ENCODE measurements at regions not wholly inside any gene's neighbourhood (a gene's known extent, or its start where the extent isn't known, plus 50 kb on each side); places are given as distances from the start of the nearest gene placed in this dataset.
"Not testable (repeated sequence)": the region's sequence is repeated elsewhere in the genome, so short reads cannot be mapped to it uniquely, and the experiment has no call there.

DNA sequence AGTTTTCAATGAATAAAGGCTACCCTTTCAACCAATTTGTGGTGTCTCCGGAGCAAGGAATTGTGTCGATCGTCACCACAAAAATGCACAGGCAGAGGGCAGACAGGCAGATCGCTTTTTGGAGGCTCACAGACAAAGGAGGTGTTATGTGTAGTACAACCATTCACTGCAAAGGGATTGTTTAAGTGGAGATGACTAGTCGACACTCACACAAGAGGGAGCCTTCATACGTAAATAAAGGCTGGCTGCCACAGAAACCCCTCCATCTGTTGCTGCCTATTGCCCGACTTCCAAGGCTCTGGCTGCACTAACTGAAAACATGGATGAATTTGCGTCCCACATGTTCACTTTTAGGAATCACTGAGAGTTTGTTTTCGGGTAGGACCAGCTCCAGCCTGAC is 281.1 kb downstream of the NKX6-1 start:
- DNase-seq, result no peak

DNA sequence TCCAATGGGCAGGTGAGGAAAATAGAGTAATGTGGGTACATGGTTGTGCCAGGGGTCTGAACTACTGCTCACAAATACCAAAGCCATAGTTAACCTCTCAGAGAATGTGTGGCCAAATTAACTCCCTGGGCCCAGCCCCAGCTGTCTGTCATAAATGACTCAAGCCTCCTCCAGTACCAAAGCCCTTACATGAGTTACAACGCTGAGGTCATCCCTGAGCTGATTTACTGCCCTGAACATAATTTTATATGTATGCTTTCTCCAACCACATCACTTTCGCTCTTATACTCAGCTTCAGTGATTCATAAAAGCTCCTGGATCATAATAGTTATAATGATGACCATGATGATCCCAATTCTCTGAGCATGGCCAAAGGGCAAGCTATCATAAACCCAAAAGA is 283.9 kb downstream of the NKX6-1 start:
- no peak for DNase-seq

DNA sequence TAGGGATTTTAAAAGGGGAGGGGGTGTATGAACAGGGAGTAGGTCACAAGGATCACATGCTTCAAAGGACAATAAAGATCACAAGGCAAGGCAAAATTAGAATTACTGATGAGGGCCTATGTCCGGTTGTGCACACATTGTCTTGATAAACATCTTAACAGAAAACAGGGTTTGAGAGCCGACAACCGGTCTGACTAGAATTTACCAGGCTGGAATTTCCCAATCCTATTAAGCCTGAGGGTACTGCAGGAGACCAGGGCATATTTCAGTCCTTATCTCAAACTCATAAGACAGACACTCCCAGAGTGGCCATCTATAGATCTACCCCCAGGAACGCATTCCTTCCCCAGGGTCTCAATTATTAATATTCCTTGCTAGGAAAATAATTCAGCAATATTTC is 292.9 kb downstream of the NKX6-1 start:
- not testable (repeated sequence) for DNase-seq

DNA sequence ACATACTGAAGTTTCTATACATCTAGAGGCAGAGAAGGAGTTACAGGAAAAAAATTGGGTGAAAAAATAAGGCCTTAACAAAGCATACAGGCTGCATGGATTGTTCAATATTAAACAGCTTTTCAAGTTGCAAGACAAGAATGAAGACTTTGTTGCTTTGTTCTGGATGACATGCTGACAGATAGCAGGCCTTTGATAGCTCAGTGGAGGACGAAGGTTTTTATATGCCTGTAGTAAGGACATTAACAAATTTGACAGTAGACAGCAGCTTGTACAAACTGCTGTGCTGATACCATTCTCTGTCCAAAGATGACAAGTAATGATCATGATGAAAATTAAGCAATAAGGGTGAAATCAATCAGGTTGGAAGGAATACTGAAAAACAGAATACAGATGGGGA is 309.9 kb downstream of the NKX6-1 start:
- no peak for DNase-seq

DNA sequence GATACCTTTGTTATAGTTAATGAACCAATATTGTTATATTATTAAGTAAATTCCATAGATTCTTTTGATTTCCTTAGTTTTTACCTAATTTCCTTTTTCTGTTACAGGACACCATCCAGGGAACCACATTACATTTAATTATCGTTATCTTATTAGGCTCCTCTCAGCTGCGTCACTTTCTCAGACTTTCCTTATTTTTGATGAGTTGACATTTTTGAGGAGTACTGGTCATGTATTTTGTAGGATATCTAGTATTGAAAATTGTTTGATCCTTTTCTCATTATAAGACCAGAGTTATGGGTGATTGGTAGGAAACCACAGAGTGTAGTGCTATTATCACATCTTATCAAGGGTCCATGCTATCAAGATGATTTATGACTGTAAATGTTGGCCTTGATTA is 319.7 kb downstream of the NKX6-1 start:
- no peak for DNase-seq

DNA sequence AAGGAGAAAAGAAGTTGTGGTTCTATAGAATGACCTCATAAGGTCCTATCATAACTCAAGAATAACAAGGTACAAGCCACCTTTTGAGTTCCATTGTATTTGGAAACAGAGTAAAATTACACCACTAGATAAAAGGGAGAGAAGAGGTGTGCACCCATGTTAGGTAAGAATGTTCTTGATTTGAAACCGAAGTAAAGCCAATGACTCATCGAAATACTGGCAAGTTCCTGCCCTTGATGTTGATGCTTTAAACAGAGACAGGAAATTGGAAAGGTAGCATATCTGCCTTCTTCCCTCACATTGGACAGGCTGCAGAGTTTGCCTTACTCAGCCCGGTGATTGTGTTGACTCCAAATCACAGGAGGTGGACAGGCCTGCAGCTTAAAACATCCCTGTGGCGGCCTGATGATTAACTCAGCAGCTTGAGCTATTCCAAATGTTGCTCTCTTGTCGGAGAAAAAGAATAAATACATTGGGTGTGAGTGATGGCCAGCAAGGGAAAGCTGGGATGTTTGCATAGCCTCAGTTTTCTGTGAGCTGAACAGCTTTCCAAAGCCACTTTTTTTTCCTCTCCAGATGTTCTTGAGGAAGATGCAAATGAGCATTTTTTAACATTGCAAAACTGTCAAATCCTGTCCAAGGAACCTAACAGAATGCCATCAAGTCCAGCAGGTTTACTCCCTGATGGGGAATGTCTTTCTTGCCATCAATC is 321.1 kb downstream of the NKX6-1 start:
- no peak for DNase-seq

DNA sequence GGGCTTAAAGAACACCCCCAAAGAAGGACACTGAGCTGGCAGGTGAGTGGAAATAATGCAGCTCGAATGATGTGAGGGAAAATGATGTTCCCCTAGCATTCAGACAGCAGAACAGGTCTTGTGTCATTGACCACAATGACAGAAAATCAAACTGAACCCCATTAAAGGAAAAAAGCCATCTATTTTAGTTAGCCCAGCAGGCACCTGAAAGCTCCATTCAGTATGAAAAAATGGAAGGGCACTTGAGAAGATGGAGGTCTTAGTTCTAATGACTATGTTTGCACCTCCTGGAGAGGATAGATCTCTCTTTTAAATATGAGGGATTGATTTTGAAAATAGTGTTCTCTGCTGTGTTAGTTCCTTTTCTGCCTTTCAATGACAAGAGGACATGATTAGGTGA is 323.1 kb downstream of the NKX6-1 start:
- no peak for DNase-seq

DNA sequence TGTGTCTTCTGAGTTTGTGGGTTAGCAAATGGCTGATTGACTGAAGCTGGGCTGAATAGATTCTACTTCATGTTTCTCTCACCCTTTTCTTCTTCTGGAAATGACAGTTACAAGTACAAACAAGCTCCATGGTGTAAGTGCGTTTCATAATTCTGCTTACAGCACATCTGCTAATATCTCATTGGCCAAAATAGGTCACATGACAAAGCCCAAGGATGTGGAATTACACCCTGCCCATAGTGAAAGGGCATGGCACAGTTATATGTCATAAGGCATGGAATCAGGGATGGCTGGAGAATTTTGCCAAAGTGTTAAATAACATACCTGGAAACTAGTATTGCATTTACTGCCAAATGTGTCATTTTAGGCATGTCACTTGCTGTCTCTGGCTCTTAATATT is 327.2 kb downstream of the NKX6-1 start:
- no peak for DNase-seq

DNA sequence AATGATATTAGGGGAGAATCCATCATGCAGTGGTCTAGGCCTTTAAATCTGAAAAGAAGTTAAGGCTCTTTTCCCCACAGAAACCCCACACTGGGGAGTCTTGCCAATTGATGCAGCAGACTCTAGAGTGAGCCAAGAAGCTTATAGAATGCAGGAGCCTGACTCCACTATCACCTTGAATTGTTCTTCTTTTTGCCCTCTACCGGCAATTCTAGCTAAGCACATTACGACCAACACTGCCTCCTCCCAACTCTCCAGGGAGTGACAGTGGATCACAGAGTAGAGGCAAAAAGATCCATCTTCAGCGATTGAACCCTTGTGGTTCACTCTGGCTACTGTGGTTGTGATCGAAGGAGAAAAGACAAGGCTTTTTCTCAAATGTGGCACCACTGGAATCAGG is 331.5 kb downstream of the NKX6-1 start:
- no peak for DNase-seq

DNA sequence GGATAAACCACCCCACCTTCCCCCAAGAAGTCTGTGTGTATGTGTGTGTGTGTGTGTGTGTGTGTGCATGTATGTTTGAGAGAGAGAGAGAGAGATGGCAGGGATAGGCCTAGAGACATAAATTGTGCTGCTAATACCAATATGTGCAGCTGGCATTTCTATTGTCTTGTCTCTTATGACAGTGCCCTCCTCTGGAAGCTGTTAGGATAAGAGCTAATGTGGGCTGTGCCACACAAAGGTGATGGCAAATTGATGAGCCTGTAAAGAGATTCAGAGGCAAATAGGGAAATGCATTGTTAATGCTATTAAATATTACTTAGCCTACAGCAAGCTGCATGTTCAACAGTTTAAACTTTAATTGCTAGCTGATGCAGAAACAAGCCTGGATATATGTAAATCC is 332.0 kb downstream of the NKX6-1 start:
- DNase-seq, result no peak

DNA sequence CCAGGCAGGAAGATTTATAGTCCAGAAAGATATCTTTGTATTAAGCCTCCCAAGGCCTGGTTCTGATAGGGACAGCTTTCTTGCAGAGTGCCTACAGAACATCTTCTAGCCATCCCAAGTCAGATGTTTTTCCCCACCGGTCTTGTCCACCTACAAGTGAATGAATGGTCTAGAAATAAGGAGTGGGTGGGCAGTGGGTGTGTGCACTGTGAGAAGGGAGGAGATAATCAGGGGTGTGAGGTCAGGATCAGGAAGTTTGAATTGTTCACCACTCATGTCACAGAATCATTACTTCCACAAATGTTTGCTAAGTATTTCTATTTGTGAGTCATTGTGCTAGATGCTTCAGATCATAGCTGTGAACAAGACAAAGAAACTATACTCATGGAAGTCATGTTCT is 332.6 kb downstream of the NKX6-1 start:
- DNase-seq, result no peak

DNA sequence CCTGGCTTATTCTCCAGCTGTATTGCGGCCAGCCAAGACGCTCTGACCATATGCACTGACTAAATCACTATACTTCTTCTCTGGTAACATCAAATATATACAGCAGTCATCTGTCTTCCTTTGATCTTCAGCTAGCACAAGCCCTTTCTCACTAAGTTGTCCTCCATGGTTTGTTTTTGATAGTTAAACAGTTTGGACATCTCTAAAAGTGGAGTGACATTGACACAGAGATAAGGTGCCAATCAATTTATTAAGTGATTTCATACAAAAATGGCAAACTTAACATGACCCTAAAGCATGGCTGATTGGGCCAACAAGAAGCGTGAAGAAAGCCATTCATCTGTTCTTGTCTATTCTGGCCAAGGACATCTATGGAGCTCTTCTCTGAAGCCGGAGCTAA is 334.9 kb downstream of the NKX6-1 start:
- no peak for DNase-seq

DNA sequence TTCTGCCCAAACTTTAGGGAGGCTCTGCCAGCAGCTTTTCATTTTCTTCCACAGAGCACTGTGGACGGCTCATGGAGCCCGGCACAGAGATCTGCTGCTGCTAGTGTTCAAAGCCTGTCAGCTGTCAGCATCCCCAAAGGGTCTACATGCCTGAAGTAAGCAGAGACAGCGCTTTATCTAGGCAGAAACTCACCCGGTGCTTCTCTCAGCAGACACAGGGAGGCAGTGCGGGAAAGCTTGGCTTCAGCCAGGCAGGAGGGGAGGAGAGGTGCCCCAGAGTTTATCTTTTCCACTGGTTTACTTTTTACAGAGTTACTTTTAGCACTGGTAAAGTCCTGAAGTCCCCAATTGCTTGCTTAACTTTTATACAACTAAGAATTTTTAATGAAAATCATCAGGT is 339.3 kb downstream of the NKX6-1 start:
- no peak for DNase-seq

DNA sequence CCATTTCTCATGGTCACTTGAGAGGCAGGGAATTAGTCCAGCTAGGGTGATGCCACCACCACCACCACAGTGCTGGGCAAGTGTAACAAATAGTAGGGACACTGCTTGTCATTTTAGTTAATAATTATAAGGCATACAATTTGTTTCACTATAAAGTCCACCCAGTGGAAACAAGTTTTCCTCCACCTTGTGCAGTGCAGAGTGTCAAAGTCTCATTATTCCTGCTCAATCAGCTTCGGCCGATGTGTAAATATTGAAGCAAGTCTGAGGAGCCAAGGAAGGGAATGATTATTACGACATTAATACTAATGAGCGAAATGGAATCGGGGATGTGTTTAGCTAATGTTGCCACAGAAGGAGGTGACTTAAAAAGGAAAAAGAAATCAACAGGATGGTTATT is 340.4 kb downstream of the NKX6-1 start:
- DNase-seq, result no peak

DNA sequence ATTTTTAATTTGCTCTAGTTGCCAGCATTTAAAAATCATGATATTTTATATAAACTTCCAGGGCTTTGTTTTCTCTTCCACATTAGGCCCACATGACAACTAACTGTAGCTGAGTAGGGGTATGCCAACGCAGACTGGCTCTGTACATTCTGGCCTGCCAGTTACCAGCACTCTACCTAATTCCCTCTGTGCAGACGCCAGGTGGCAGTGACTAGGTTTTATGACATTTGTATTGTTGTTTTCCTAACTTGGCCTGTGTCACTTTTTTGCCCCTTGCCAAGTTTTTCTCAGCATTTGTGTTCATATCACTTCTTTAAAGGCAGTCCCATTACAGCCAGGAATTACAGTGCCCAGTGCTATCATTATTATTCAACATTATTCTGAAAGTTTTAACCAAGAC is 347.5 kb downstream of the NKX6-1 start:
- no peak for DNase-seq

DNA sequence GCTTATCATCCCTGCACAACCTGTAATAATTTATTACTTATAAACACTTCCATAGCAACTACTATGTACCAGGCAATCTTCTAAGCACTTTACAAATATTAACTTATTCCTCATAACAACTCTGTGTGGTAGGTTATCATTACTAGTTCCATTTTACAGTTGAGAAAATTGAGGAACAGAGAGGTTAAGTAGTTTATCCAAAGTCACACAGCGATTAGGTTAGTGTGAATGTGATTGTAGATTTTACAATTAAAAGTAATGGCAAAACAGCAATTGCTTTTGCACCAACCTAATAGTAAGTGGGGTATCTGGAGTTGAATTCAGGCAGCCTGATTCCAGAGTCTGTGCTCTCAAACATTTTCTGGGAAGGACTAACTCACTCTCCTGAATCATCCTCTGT is 348.9 kb downstream of the NKX6-1 start:
- DNase-seq, result no peak

DNA sequence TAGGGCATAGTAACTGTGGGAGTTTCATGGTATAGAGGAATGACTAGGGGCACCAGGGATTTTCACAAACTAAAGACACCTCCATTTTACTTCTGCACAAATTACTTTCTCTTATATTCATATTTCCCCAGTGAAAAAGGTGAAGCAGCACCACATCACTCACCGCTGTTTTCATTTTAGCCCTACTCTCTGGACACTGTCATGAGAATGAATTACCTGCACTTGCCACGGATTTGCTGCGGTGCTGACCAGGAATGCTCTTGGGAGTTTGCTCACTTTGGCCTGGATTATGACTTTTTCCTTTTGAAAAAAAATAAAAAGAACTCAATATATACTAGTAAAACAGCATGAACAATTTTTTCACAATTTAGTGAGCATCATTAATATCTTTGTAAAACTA is 351.3 kb downstream of the NKX6-1 start:
- DNase-seq, result no peak

DNA sequence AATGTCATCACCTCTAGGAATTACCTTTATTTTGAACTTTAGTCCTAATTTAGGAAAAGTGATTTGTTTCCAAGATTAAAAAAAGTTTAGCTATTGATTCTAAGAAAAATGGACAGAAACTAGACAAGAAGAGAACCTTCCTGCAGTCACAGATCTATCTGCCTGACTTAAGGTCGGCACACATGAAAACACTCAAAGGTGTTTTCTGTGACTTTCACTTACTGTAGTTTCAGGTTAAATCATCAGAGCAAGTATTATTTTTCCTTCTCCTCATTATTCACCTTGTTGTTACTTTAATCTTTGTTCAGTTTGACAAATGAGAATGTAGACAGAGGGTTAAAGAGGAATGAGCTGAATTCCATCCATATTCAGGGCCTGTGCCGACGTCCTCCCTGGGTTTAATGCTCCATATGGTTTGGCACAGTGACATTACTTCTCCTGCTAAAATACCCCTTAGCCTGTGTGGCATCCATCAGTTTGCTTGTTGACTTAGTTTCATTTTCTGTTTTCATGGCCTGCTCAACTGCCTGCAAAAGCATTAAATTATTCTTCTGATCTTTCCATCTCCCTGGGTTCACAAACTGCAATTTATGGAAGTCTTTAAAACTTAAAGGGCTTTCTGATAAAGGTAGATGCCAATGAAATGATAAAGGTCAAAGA is 352.7 kb downstream of the NKX6-1 start:
- DNase-seq, result no peak

DNA sequence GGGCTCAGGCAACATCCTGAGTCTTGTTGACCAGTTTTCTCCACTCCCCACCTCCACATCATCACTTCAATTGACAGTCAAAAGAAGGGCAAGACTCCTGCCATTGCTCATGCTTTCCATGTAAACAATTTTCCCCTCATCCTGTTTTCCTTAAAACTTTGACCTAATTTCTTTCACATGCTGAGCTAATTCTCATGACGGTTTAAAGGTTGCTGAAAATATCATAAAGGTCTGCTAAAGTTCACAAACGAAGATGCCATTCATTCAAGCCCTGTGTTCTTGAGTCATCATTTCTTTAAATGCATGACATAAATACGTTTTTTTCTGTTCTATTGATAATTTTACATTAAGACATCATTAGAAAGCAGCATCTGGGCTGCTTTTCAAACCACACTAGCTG is 353.9 kb downstream of the NKX6-1 start:
- no peak for DNase-seq

DNA sequence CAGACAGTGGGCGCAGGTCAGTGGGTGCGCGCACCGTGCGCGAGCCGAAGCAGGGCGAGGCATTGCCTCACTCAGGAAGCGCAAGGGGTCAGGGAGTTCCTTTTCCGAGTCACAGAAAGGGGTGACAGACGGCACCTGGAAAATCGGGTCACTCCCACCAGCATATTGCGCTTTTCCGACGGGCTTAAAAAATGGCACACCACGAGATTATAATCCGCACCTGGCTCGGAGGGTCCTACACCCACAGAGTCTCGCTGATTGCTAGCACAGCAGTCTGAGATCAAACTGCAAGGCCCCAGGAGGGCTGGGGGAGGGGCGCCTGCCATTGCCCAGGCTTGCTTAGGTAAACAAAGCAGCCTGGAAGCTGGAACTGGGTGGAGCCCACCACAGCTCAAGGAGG is 372.2 kb downstream of the NKX6-1 start:
- DNase-seq, result peak; percentile 0

DNA sequence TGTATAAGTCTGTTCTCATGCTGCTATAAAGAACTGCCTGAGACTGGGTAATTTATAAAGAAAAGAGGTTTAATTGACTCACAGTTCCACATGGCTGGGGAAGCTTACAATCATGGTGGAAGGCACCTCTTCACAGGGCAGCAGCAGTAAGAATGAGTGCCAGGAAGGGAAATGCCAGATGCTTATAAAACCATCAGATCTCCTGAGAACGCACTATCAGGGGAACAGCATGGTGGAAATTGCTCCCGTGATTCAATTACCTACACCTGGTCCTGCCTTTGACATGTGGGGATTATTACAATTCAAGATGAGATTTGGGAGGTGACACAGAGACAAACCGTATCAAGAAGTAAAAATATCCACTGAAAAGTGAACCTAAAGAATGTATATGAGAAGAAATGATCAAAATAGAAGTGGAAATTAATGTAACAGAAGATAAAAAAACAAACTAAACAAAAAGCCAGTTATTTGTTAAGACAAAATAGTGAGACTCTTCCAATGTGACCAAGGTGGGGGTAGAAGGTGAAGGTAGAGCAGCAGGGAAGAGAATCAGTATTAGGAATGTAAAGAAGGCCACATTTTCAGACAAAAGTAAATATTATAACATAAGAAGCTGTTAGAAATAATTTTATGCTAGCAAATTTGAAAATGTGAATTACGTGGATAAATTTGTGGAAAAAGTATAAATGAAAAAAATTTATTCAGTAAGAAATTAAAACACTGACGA is 372.9 kb downstream of the NKX6-1 start:
- no peak for DNase-seq

DNA sequence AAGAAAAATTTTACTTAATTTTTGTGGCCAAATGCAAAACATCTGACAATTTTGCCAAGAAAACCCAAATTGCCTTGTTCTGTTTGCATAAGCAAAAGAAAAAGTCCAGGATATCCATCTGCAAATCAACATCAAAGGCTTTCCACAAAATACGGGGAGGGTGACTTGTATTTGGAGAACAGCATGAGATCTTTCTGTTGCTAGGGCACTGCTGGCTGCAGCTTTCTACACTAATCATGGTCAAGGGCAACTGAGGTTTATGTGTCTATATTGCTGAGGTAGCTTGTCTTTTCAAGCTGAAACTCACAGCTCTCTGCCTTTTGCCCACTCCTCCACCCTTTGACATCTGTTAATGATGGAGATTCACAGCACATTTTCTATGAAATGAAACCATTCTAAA is 389.1 kb downstream of the NKX6-1 start:
- no peak for DNase-seq

DNA sequence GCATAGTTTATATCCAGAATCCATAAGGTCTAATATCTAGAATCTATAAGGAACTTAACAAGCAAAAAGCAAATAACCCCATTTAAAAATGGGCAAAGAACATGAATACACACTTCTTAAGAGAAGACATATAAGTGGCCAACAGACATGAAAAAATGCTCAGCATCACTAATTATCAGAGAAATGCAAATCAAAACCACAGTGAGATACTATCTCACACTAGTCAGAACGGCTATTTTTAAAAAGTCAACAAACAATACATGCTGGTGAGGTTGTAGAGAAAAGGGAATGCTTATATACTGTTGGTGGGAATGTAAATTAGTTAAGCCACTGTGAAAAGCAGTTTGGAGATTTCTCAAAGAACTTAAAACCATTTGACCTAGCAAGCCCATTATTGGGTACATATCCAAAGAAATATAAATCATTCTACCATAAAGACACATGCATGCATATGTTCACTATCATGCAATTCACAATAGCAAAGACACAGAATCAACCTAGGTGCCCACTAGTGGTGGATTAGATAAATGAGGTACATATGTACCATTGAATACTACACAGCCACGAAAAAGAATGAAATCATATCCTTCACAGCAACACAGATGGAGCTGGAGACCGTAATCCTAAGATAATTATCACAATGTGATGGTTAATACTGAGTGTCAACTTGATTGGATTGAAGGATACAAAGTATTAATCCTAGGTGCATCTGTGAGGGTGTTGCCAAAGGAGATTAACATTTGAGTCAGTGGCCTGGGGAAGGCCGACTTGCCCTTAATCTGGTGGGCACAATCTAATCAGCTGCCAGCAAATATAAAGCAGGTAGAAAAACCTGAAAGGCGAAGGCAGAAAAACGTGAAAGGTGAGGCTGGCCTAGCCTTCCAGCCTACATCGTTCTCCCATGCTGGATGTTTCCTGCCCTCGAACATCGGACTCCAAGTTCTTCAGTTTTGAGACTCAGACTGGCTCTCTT is 397.2 kb downstream of the NKX6-1 start:
- not testable (repeated sequence) for DNase-seq
